ENCODE measurements at regions not wholly inside any gene's neighbourhood (a gene's known extent, or its start where the extent isn't known, plus 50 kb on each side); places are given as distances from the start of the nearest gene placed in this dataset.

GRCh38 chr1:116321766-116322175 lies 51.3 kb upstream of the ATP1A1 start (continued):
- TF ChIP-seq REST (IDR thresholded peaks at IDR 0.05; ENCODE audit: borderline replicate concordance) = no peak
- no peak for TF ChIP-seq REST (CRISPR knock-in tag; IDR thresholded peaks at IDR 0.05; ENCODE audit: low read depth)
- 0 out of 2 replicates have a peak, but pooled peaks have one; percentile 6 for TF ChIP-seq MTA3 (IDR thresholded peaks at IDR 0.05; ENCODE audit: borderline replicate concordance)
- TF ChIP-seq ARID1B (IDR thresholded peaks at IDR 0.05) = peak; percentile 58
- TF ChIP-seq MEIS2 (IDR thresholded peaks at IDR 0.05; ENCODE audit: partially characterized antibody) = peak; percentile 59
- 0 out of 2 replicates have a peak, but pooled peaks have one; percentile 30 for TF ChIP-seq CC2D1A (IDR thresholded peaks at IDR 0.05)
- no peak for TF ChIP-seq MIER1 (IDR thresholded peaks at IDR 0.05; ENCODE audit: low read depth)
- no peak for TF ChIP-seq KLF1 (tag; IDR thresholded peaks at IDR 0.05)
- TF ChIP-seq ZNF431 (CRISPR knock-in tag; IDR thresholded peaks at IDR 0.05) = no peak
- no peak for TF ChIP-seq CHD7 (IDR thresholded peaks at IDR 0.05; ENCODE audit: low read depth, low read length)
- 0 out of 2 replicates have a peak, but pooled peaks have one; percentile 30 for TF ChIP-seq SMARCA4 (IDR thresholded peaks at IDR 0.05)

Measured in K562 (cell line).